ENCODE measurements at regions not wholly inside any gene's neighbourhood (a gene's known extent, or its start where the extent isn't known, plus 50 kb on each side); places are given as distances from the start of the nearest gene placed in this dataset.

DNA sequence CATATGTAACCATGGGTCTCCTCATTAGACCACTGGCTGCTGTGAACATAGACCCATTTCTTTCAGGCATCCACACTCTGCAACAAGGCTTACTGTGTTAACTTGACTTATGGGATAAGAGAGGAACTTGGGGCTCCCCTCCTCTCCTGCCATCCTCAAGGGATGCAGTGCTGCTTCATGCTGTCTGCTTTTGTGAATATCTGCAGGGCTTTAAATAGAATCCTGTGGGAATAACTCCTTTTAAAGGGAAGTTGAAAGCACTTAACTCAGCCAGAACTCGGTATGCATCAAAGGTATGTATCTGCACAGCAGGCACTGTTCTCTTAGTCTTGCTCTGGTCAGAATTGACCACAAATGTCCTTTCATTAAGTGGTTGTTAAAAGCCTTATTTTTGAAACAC is 222.5 kb upstream of the KIRREL3 start:
- Histone ChIP-seq H3F3A (replicated peaks; ENCODE audit: low read depth) (no peaks in the 10 kb centered on the region), H3K27me3 (ENCODE audit: insufficient read depth) (no peaks in the 10 kb centered on the region), H3K4me1 (ENCODE audit: insufficient read depth) (no peaks in the 10 kb centered on the region), H2AFZ (no peak overlapping the region), H3K4me2 (no peak overlapping the region), H3K27ac (ENCODE audit: low read depth) (no peak overlapping the region), H3K36me3 (ENCODE audit: insufficient read depth) (no peaks in the 10 kb centered on the region), H3K9me2 (ENCODE audit: insufficient read depth) (no peaks in the 10 kb centered on the region), H3K4me3 (no peak overlapping the region), H4K20me1 (replicated peaks; ENCODE audit: insufficient read depth) (no peaks in the 10 kb centered on the region; the same call in 1 of the 2 replicates), H3K79me2 (replicated peaks; ENCODE audit: insufficient read depth) (no peaks in the 10 kb centered on the region)
- H3K4me1 Mint-ChIP-seq: peaks cover 5% of the 10 kb centered on the region; the same call in 2 of the 3 replicates
- no peaks in the 10 kb centered on the region for H3K27me3 Mint-ChIP-seq (ENCODE audit: insufficient read depth, low read depth, poor library complexity)
- no peaks in the 10 kb centered on the region for H3K36me3 Mint-ChIP-seq (ENCODE audit: low read depth)
- no peak for TF ChIP-seq ZNF114 (CRISPR knock-in tag; IDR thresholded peaks at IDR 0.05)
- TF ChIP-seq POLR2AphosphoS5 (IDR thresholded peaks at IDR 0.05; ENCODE audit: low read depth): no peak
- no peak for TF ChIP-seq NANOG (IDR thresholded peaks at IDR 0.05; ENCODE audit: borderline replicate concordance)
- no peak for TF ChIP-seq EZH2phosphoT487 (IDR thresholded peaks at IDR 0.05; ENCODE audit: unreplicated experiment)
- TF ChIP-seq EZH2 (IDR thresholded peaks at IDR 0.05; ENCODE audit: low read depth, unreplicated experiment): no peak
- TF ChIP-seq, protein P1, sequence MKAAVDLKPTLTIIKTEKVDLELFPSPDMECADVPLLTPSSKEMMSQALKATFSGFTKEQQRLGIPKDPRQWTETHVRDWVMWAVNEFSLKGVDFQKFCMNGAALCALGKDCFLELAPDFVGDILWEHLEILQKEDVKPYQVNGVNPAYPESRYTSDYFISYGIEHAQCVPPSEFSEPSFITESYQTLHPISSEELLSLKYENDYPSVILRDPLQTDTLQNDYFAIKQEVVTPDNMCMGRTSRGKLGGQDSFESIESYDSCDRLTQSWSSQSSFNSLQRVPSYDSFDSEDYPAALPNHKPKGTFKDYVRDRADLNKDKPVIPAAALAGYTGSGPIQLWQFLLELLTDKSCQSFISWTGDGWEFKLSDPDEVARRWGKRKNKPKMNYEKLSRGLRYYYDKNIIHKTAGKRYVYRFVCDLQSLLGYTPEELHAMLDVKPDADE (IDR thresholded peaks at IDR 0.05): no peak
- TF ChIP-seq CREB1 (CRISPR knock-in tag; IDR thresholded peaks at IDR 0.05; ENCODE audit: low read depth): no peak
- TF ChIP-seq ZNF331 (CRISPR knock-in tag; IDR thresholded peaks at IDR 0.05; ENCODE audit: low read depth): no peak
- TF ChIP-seq, protein P2, sequence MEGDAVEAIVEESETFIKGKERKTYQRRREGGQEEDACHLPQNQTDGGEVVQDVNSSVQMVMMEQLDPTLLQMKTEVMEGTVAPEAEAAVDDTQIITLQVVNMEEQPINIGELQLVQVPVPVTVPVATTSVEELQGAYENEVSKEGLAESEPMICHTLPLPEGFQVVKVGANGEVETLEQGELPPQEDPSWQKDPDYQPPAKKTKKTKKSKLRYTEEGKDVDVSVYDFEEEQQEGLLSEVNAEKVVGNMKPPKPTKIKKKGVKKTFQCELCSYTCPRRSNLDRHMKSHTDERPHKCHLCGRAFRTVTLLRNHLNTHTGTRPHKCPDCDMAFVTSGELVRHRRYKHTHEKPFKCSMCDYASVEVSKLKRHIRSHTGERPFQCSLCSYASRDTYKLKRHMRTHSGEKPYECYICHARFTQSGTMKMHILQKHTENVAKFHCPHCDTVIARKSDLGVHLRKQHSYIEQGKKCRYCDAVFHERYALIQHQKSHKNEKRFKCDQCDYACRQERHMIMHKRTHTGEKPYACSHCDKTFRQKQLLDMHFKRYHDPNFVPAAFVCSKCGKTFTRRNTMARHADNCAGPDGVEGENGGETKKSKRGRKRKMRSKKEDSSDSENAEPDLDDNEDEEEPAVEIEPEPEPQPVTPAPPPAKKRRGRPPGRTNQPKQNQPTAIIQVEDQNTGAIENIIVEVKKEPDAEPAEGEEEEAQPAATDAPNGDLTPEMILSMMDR (conservative IDR thresholded peaks at IDR 0.05; ENCODE audit: low read depth in 2 of 2): no peak
- TF ChIP-seq JUNB (IDR thresholded peaks at IDR 0.05; ENCODE audit: unreplicated experiment): no peak
- TF ChIP-seq, protein P3, sequence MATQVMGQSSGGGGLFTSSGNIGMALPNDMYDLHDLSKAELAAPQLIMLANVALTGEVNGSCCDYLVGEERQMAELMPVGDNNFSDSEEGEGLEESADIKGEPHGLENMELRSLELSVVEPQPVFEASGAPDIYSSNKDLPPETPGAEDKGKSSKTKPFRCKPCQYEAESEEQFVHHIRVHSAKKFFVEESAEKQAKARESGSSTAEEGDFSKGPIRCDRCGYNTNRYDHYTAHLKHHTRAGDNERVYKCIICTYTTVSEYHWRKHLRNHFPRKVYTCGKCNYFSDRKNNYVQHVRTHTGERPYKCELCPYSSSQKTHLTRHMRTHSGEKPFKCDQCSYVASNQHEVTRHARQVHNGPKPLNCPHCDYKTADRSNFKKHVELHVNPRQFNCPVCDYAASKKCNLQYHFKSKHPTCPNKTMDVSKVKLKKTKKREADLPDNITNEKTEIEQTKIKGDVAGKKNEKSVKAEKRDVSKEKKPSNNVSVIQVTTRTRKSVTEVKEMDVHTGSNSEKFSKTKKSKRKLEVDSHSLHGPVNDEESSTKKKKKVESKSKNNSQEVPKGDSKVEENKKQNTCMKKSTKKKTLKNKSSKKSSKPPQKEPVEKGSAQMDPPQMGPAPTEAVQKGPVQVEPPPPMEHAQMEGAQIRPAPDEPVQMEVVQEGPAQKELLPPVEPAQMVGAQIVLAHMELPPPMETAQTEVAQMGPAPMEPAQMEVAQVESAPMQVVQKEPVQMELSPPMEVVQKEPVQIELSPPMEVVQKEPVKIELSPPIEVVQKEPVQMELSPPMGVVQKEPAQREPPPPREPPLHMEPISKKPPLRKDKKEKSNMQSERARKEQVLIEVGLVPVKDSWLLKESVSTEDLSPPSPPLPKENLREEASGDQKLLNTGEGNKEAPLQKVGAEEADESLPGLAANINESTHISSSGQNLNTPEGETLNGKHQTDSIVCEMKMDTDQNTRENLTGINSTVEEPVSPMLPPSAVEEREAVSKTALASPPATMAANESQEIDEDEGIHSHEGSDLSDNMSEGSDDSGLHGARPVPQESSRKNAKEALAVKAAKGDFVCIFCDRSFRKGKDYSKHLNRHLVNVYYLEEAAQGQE (IDR thresholded peaks at IDR 0.05; ENCODE audit: unreplicated experiment): no peak
- TF ChIP-seq, protein P4, sequence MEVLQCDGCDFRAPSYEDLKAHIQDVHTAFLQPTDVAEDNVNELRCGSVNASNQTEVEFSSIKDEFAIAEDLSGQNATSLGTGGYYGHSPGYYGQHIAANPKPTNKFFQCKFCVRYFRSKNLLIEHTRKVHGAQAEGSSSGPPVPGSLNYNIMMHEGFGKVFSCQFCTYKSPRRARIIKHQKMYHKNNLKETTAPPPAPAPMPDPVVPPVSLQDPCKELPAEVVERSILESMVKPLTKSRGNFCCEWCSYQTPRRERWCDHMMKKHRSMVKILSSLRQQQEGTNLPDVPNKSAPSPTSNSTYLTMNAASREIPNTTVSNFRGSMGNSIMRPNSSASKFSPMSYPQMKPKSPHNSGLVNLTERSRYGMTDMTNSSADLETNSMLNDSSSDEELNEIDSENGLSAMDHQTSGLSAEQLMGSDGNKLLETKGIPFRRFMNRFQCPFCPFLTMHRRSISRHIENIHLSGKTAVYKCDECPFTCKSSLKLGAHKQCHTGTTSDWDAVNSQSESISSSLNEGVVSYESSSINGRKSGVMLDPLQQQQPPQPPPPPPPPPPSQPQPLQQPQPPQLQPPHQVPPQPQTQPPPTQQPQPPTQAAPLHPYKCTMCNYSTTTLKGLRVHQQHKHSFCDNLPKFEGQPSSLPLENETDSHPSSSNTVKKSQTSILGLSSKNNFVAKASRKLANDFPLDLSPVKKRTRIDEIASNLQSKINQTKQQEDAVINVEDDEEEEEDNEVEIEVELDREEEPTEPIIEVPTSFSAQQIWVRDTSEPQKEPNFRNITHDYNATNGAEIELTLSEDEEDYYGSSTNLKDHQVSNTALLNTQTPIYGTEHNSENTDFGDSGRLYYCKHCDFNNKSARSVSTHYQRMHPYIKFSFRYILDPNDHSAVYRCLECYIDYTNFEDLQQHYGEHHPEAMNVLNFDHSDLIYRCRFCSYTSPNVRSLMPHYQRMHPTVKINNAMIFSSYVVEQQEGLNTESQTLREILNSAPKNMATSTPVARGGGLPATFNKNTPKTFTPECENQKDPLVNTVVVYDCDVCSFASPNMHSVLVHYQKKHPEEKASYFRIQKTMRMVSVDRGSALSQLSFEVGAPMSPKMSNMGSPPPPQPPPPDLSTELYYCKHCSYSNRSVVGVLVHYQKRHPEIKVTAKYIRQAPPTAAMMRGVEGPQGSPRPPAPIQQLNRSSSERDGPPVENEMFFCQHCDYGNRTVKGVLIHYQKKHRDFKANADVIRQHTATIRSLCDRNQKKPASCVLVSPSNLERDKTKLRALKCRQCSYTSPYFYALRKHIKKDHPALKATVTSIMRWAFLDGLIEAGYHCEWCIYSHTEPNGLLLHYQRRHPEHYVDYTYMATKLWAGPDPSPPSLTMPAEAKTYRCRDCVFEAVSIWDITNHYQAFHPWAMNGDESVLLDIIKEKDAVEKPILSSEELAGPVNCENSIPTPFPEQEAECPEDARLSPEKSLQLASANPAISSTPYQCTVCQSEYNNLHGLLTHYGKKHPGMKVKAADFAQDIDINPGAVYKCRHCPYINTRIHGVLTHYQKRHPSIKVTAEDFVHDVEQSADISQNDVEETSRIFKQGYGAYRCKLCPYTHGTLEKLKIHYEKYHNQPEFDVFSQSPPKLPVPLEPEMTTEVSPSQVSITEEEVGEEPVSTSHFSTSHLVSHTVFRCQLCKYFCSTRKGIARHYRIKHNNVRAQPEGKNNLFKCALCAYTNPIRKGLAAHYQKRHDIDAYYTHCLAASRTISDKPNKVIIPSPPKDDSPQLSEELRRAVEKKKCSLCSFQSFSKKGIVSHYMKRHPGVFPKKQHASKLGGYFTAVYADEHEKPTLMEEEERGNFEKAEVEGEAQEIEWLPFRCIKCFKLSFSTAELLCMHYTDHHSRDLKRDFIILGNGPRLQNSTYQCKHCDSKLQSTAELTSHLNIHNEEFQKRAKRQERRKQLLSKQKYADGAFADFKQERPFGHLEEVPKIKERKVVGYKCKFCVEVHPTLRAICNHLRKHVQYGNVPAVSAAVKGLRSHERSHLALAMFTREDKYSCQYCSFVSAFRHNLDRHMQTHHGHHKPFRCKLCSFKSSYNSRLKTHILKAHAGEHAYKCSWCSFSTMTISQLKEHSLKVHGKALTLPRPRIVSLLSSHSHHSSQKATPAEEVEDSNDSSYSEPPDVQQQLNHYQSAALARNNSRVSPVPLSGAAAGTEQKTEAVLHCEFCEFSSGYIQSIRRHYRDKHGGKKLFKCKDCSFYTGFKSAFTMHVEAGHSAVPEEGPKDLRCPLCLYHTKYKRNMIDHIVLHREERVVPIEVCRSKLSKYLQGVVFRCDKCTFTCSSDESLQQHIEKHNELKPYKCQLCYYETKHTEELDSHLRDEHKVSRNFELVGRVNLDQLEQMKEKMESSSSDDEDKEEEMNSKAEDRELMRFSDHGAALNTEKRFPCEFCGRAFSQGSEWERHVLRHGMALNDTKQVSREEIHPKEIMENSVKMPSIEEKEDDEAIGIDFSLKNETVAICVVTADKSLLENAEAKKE (CRISPR knock-in tag; IDR thresholded peaks at IDR 0.05): no peak
- no peak for TF ChIP-seq STAT1 (IDR thresholded peaks at IDR 0.05; ENCODE audit: unreplicated experiment)
- ATAC-seq (no peak), DNase-seq (ENCODE audit: low spot score) (no peak)
- no peak overlapping the region for H3K4me3 Mint-ChIP-seq
- no peak overlapping the region for H3K27ac Mint-ChIP-seq
- no peaks in the 10 kb centered on the region for H3K9me3 Mint-ChIP-seq

Measured in GM23338 (cell line).